A549 (cell line): ENCODE measurements at regions not wholly inside any gene's neighbourhood (a gene's known extent, or its start where the extent isn't known, plus 50 kb on each side); places are given as distances from the start of the nearest gene placed in this dataset.

Experiments
- ATAC-seq, 2 experiments: fragments of 200-7000 bp in 1 of 2; fragments of >200 bp in 1 of 2; cut with Nextera tagmentation in 1 of 2; cut with Tn5 transposase in 1 of 2; 3 replicates each; pipeline versions ENCODE4 v1.8.0 to v1.9.1; 2018 to 2020; ENCODE audit warnings: mild to moderate bottlenecking in 1 of 2, moderate library complexity in 1 of 2
- CTCF ChIA-PET: fragments of 300-600 bp; sonication (Branson Sonifier 250); formaldehyde crosslinking; extraction: SDS; loops from one replicate; lab custom pipeline; 2021; ENCODE audit warnings: antibody characterized with exemption, inconsistent platforms; lab: Yijun Ruan, JAX
- POLR2A ChIA-PET: fragments of 350-600 bp; formaldehyde crosslinking; extraction: SDS; loops from one replicate; lab custom pipeline; 2021; ENCODE audit warnings: antibody characterized with exemption, inconsistent platforms; lab: Yijun Ruan, JAX
- DNase-seq, 2 experiments: peaks; one replicate each; pipeline versions ENCODE4 v3.0.0 to v3.0.0-alpha.2; 2011 to 2016; ENCODE audit warnings: low read depth in 1 of 2, low spot score in 1 of 2
- FAIRE-seq: peaks from 2 replicates; lab custom pipeline; 2011; peaks lifted over from hg19 to GRCh38; lab: Jason Lieb, UNC
- H3K27ac ChIP-seq, 2 experiments: fragments of >200 bp; sonication (Bioruptor Twin); formaldehyde crosslinking; 3 replicates each; pipeline ENCODE4 v1.5.1; 2016 to 2017
- H3K4me1 ChIP-seq: fragments of >200 bp; sonication (Bioruptor Twin); formaldehyde crosslinking; 3 replicates; pipeline ENCODE4 v1.6.1; 2016
- H3K4me2 ChIP-seq: fragments of >200 bp; sonication (Bioruptor Twin); formaldehyde crosslinking; 3 replicates; pipeline ENCODE4 v1.6.1; 2016
- H3K4me3 ChIP-seq: fragments of >200 bp; sonication (Bioruptor Twin); formaldehyde crosslinking; 3 replicates; pipeline ENCODE4 v1.5.1; 2016
- H3K9me3 ChIP-seq: fragments of >200 bp; sonication (Bioruptor Twin); formaldehyde crosslinking; 3 replicates; pipeline ENCODE4 v1.6.1; 2016
- CBX2 ChIP-seq: fragments of 200-600 bp; sonication (generic); IDR thresholded peaks from 2 replicates; pipeline ENCODE4 v1.6.1; 2016; ENCODE audit warnings: low read depth, mild to moderate bottlenecking, borderline replicate concordance
- CHD2 ChIP-seq: fragments of 150-350 bp; IDR thresholded peaks from 2 replicates; pipeline ENCODE4 v1.6.1; 2014; ENCODE audit warnings: low read length; ENCODE audit not compliant: partially characterized antibody
- GATA3 ChIP-seq: IDR thresholded peaks from 2 replicates; pipeline ENCODE4 v1.6.1; 2012; ENCODE audit warnings: borderline replicate concordance
- HDAC2 ChIP-seq: fragments of 200-600 bp; sonication (generic); IDR thresholded peaks from 2 replicates; pipeline ENCODE4 v1.6.1; 2016
- HOXA7 ChIP-seq: fragments of 250-450 bp; sonication (Bioruptor Pico); IDR thresholded peaks from 2 replicates; pipeline ENCODE4 v1.5.0; 2020; ENCODE audit warnings: mild to moderate bottlenecking, moderate library complexity
- HOXB5 ChIP-seq: fragments of 250-450 bp; sonication (Bioruptor Pico); IDR thresholded peaks from 2 replicates; pipeline ENCODE4 v1.5.0; 2020; ENCODE audit warnings: mild to moderate bottlenecking, moderate library complexity
- MYC ChIP-seq: IDR thresholded peaks from 2 replicates; pipeline ENCODE4 v1.6.1; 2012; ENCODE audit warnings: mild to moderate bottlenecking, inconsistent platforms, low read length, improper control_type of control experiment, borderline replicate concordance
- NFE2L2 ChIP-seq: fragments of 150-350 bp; conservative IDR thresholded peaks from 2 replicates; pipeline ENCODE4 v1.6.1; 2014; ENCODE audit warnings: low read length
- NR3C1 ChIP-seq: fragments of >200 bp; sonication (Bioruptor Twin); formaldehyde crosslinking; IDR thresholded peaks from 3 replicates; pipeline ENCODE4 v1.6.1; 2017
- POLR2A ChIP-seq: IDR thresholded peaks from 2 replicates; pipeline ENCODE4 v1.6.1; 2012; ENCODE audit warnings: mild to moderate bottlenecking, low read length
- POLR2AphosphoS2 ChIP-seq: conservative IDR thresholded peaks from 2 replicates; pipeline ENCODE4 v1.6.1; 2012; ENCODE audit warnings: low read length, improper control_type of control experiment, inconsistent platforms
- RAD21 ChIP-seq, 2 experiments: fragments of >200 bp in 1 of 2; sonication (Bioruptor Twin) in 1 of 2; formaldehyde crosslinking in 1 of 2; IDR thresholded peaks in 1 of 2; conservative IDR thresholded peaks in 1 of 2; 2 replicates in 1 of 2; 3 replicates in 1 of 2; pipeline ENCODE4 v1.6.1; 2012 to 2018; ENCODE audit warnings: inconsistent platforms in 1 of 2
- RCOR1 ChIP-seq: fragments of 150-350 bp; IDR thresholded peaks from 2 replicates; pipeline ENCODE4 v1.6.1; 2014; ENCODE audit warnings: antibody characterized with exemption, low read length, low read depth
- RFX5 ChIP-seq: fragments of 450-650 bp; IDR thresholded peaks from 2 replicates; pipeline ENCODE4 v1.7.1; 2014; ENCODE audit warnings: antibody characterized with exemption, mild to moderate bottlenecking, moderate library complexity
- SREBF2 ChIP-seq: fragments of 450-650 bp; IDR thresholded peaks from 2 replicates; pipeline ENCODE4 v1.6.1; 2014; ENCODE audit warnings: mild to moderate bottlenecking, moderate library complexity
- TP53 ChIP-seq: fragments of 250-450 bp; sonication (Bioruptor Pico); IDR thresholded peaks from 2 replicates; pipeline ENCODE4 v1.5.0; 2021; ENCODE audit warnings: mild to moderate bottlenecking, moderate library complexity
- ZFP36 ChIP-seq: fragments of 450-650 bp; IDR thresholded peaks from 2 replicates; pipeline ENCODE4 v1.6.1; 2014; ENCODE audit warnings: borderline replicate concordance; ENCODE audit not compliant: partially characterized antibody
- ZSCAN20 ChIP-seq: fragments of 250-450 bp; sonication (Bioruptor Pico); IDR thresholded peaks from 2 replicates; pipeline ENCODE4 v1.8.0; 2022; ENCODE audit warnings: mild to moderate bottlenecking, moderate library complexity
- WGBS: methylation state at CpG from one replicate; pipeline ENCODE4 v1.1.6; 2017; ENCODE audit errors: missing lambda C conversion rate; 5-methylcytosine and 5-hydroxymethylcytosine counted together
- TF ChIP-seq, protein P1 (sequence below): fragments of 200-600 bp; sonication (generic); IDR thresholded peaks from 2 replicates; pipeline ENCODE4 v1.6.1; 2016; ENCODE audit warnings: antibody characterized with exemption, mild to moderate bottlenecking, moderate library complexity
- TF ChIP-seq, protein P2 (sequence below): IDR thresholded peaks from 2 replicates; pipeline ENCODE4 v1.6.1; 2012; ENCODE audit warnings: low read depth, borderline replicate concordance
- TF ChIP-seq, protein P3 (sequence below): fragments of 250-450 bp; sonication (Bioruptor Pico); IDR thresholded peaks from 2 replicates; pipeline ENCODE4 v1.5.0; 2020; ENCODE audit warnings: low read depth, mild to moderate bottlenecking, moderate library complexity
- TF ChIP-seq, protein P4 (sequence below): fragments of >200 bp; sonication (Bioruptor Twin); formaldehyde crosslinking; IDR thresholded peaks from 3 replicates; pipeline ENCODE4 v1.5.1; 2016

DNA sequence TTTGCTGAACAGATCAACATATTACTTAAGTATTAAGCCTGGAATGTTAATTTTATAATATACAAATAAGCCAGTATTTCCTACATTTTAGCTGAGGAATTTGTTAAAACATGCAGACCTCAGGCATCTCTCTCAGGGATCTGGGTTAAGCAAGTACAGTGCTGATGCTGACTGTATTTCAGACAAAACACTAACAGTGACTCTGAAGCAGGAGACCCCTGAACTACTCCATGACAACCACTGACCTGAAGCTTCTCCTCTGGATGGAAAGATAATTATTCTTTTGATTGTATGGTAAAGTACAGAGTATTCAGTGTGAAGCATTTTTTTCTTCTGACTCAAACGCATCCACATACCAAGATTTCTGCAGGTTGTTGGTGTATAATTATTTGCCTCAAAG lies 680.8 kb downstream of the LIG4 start:
- TF ChIP-seq ZFP36 (no peak), POLR2AphosphoS2 (no peak), RAD21 (conservative IDR thresholded peaks at IDR 0.05 in 1 of 2, IDR thresholded peaks at IDR 0.05 in 1 of 2) (no peak)

DNA sequence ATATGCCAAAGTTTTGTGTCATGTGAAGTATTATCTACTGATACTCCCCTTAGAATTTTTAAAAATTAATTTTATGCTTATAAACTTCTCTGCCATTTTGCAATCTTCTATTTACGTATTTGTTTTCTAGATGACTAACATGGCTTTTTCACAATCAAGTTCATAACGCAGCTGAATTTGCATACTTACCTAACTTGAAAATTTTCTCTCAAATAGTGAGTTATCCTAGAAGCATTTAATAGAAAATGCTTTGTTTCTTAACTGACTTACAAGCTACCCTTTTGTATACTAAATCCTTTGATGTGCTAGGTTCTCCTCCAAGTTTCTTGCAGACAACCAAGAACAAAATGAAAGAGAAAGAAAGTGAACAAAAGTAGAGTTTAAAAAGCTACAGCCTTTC lies 683.5 kb downstream of the LIG4 start:
- 6% methylated on average over 2 of the region's 2 CpGs for WGBS
- Histone ChIP-seq H3K9me3 (no peaks in the 10 kb centered on the region), H3K27ac (no peak overlapping the region), H3K4me3 (no peak overlapping the region), H3K4me1 (no peaks in the 10 kb centered on the region), H3K4me2 (no peak overlapping the region)
- CTCF ChIA-PET: no interaction called here
- TF ChIP-seq, protein P1, sequence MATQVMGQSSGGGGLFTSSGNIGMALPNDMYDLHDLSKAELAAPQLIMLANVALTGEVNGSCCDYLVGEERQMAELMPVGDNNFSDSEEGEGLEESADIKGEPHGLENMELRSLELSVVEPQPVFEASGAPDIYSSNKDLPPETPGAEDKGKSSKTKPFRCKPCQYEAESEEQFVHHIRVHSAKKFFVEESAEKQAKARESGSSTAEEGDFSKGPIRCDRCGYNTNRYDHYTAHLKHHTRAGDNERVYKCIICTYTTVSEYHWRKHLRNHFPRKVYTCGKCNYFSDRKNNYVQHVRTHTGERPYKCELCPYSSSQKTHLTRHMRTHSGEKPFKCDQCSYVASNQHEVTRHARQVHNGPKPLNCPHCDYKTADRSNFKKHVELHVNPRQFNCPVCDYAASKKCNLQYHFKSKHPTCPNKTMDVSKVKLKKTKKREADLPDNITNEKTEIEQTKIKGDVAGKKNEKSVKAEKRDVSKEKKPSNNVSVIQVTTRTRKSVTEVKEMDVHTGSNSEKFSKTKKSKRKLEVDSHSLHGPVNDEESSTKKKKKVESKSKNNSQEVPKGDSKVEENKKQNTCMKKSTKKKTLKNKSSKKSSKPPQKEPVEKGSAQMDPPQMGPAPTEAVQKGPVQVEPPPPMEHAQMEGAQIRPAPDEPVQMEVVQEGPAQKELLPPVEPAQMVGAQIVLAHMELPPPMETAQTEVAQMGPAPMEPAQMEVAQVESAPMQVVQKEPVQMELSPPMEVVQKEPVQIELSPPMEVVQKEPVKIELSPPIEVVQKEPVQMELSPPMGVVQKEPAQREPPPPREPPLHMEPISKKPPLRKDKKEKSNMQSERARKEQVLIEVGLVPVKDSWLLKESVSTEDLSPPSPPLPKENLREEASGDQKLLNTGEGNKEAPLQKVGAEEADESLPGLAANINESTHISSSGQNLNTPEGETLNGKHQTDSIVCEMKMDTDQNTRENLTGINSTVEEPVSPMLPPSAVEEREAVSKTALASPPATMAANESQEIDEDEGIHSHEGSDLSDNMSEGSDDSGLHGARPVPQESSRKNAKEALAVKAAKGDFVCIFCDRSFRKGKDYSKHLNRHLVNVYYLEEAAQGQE: no peak
- TF ChIP-seq HDAC2 (no peak), RCOR1 (no peak), GATA3 (no peak), CHD2 (no peak), POLR2A (no peak), HOXB5 (CRISPR knock-in tag) (no peak), NR3C1 (no peak), RFX5 (no peak), SREBF2 (no peak), TP53 (CRISPR knock-in tag) (no peak), CBX2 (no peak), NFE2L2 (no peak), HOXA7 (CRISPR knock-in tag) (no peak), MYC (no peak), ZSCAN20 (CRISPR knock-in tag) (no peak)
- TF ChIP-seq, protein P2, sequence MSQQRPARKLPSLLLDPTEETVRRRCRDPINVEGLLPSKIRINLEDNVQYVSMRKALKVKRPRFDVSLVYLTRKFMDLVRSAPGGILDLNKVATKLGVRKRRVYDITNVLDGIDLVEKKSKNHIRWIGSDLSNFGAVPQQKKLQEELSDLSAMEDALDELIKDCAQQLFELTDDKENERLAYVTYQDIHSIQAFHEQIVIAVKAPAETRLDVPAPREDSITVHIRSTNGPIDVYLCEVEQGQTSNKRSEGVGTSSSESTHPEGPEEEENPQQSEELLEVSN: no peak
- TF ChIP-seq, protein P3, sequence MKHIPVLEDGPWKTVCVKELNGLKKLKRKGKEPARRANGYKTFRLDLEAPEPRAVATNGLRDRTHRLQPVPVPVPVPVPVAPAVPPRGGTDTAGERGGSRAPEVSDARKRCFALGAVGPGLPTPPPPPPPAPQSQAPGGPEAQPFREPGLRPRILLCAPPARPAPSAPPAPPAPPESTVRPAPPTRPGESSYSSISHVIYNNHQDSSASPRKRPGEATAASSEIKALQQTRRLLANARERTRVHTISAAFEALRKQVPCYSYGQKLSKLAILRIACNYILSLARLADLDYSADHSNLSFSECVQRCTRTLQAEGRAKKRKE (CRISPR knock-in tag): no peak
- TF ChIP-seq, protein P4, sequence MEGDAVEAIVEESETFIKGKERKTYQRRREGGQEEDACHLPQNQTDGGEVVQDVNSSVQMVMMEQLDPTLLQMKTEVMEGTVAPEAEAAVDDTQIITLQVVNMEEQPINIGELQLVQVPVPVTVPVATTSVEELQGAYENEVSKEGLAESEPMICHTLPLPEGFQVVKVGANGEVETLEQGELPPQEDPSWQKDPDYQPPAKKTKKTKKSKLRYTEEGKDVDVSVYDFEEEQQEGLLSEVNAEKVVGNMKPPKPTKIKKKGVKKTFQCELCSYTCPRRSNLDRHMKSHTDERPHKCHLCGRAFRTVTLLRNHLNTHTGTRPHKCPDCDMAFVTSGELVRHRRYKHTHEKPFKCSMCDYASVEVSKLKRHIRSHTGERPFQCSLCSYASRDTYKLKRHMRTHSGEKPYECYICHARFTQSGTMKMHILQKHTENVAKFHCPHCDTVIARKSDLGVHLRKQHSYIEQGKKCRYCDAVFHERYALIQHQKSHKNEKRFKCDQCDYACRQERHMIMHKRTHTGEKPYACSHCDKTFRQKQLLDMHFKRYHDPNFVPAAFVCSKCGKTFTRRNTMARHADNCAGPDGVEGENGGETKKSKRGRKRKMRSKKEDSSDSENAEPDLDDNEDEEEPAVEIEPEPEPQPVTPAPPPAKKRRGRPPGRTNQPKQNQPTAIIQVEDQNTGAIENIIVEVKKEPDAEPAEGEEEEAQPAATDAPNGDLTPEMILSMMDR: no peak
- POLR2A ChIA-PET: no interaction called here
- no peak for ATAC-seq
- no peak for DNase-seq
- FAIRE-seq: no peak

More for the DNA sequence above, 680.8 kb downstream of the LIG4 start:
- no peak for ATAC-seq
- FAIRE-seq: no peak
- no peak overlapping the region for H3K27ac ChIP-seq
- no peaks in the 10 kb centered on the region for H3K4me1 ChIP-seq
- H3K4me3 ChIP-seq: no peak overlapping the region
- H3K9me3 ChIP-seq: no peaks in the 10 kb centered on the region
- no peak for DNase-seq
- H3K4me2 ChIP-seq: no peak overlapping the region
- CTCF ChIA-PET: no interaction called here
- WGBS: 6% methylated on average over 1 of the region's 1 CpG
- POLR2A ChIA-PET: no interaction called here
